ENCODE measurements at regions not wholly inside any gene's neighbourhood (a gene's known extent, or its start where the extent isn't known, plus 50 kb on each side); places are given as distances from the start of the nearest gene placed in this dataset.

DNA sequence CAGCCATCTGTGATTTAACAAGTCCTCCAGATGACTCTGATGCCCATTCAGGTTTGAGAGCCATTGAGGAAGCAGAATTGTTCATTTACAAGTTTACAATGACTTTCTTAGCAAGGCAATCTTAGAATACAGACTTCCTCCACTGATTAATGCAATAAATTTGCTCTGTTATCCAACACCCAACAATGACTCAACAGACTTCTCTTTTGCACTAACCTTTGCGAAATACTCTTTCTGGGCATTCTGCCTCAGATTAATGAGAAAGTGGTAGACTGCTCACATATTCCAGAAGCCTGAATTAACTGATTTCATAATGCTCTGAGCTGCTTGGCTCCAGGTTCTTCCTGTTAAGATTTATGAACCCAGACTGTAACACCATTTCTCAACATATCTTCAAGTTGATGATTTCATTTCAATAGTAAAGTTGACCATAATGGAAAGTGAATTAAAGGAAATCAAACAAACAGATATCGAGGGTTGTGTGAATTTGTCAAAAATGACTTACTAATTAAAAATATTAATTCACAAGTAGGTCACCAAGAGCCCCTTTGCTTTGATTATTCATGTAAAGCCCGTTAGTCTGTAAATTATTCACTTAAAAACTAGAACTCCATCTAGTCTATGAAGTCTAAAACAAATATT is 70.5 kb upstream of the BLID start:
- TF ChIP-seq, protein P1, sequence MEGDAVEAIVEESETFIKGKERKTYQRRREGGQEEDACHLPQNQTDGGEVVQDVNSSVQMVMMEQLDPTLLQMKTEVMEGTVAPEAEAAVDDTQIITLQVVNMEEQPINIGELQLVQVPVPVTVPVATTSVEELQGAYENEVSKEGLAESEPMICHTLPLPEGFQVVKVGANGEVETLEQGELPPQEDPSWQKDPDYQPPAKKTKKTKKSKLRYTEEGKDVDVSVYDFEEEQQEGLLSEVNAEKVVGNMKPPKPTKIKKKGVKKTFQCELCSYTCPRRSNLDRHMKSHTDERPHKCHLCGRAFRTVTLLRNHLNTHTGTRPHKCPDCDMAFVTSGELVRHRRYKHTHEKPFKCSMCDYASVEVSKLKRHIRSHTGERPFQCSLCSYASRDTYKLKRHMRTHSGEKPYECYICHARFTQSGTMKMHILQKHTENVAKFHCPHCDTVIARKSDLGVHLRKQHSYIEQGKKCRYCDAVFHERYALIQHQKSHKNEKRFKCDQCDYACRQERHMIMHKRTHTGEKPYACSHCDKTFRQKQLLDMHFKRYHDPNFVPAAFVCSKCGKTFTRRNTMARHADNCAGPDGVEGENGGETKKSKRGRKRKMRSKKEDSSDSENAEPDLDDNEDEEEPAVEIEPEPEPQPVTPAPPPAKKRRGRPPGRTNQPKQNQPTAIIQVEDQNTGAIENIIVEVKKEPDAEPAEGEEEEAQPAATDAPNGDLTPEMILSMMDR (conservative IDR thresholded peaks at IDR 0.05; ENCODE audit: low read depth, low read length): no peak
- no peak for TF ChIP-seq EZH2phosphoT487 (IDR thresholded peaks at IDR 0.05; ENCODE audit: borderline replicate concordance, low read length)
- TF ChIP-seq EZH2 (IDR thresholded peaks at IDR 0.05; ENCODE audit: low read length, unreplicated experiment): no peak

All from PC-3 (cell line).